ENCODE measurements at regions not wholly inside any gene's neighbourhood (a gene's known extent, or its start where the extent isn't known, plus 50 kb on each side); places are given as distances from the start of the nearest gene placed in this dataset.

GRCh38 chr15:81484086-81484955 is 110.3 kb upstream of the TMC3 start:
- Histone ChIP-seq H3K27ac (ENCODE audit: low read depth in 2 of 2, low read length in 2 of 2) (no peak overlapping the region), H3K9me3 (ENCODE audit: control insufficient read depth in 2 of 3, insufficient read depth in 1 of 3, low read length in 3 of 3) (no peaks in the 10 kb centered on the region), H3K9ac (ENCODE audit: low read length in 3 of 3) (no peak overlapping the region), H3K4me1 (ENCODE audit: control insufficient read depth in 2 of 3, insufficient read depth in 2 of 3, low read depth in 1 of 3, low read length in 3 of 3) (no peaks in the 10 kb centered on the region), H3K36me3 (ENCODE audit: control insufficient read depth in 2 of 3, insufficient read depth in 3 of 3, low read length in 3 of 3) (no peaks in the 10 kb centered on the region), H3K27me3 (ENCODE audit: control insufficient read depth, insufficient read depth, low read length) (no peaks in the 10 kb centered on the region), H3K4me3 (ENCODE audit: low read length in 3 of 3) (no peak overlapping the region)
- no peak for TF ChIP-seq CTCF (IDR thresholded peaks at IDR 0.05; ENCODE audit: borderline replicate concordance, extremely low read depth, insufficient read depth)
- FAIRE-seq (no peak), DNase-seq (peak in 2 of 5 donors; percentile 12 to 21)
- intact Hi-C loops (cut with DNase I): no loop called here

- TF ChIP-seq CTCF (IDR thresholded peaks at IDR 0.05; ENCODE audit: borderline replicate concordance, extremely low read depth, insufficient read depth): no peak
- Histone ChIP-seq H3K4me3 (ENCODE audit: low read length in 3 of 3) (no peak overlapping the region), H3K4me1 (ENCODE audit: control insufficient read depth in 2 of 3, insufficient read depth in 2 of 3, low read depth in 1 of 3, low read length in 3 of 3) (no peaks in the 10 kb centered on the region), H3K36me3 (ENCODE audit: control insufficient read depth in 2 of 3, insufficient read depth in 3 of 3, low read length in 3 of 3) (no peaks in the 10 kb centered on the region), H3K27ac (ENCODE audit: low read depth in 2 of 2, low read length in 2 of 2) (no peak overlapping the region), H3K9ac (ENCODE audit: low read length in 3 of 3) (no peak overlapping the region), H3K27me3 (ENCODE audit: control insufficient read depth, insufficient read depth, low read length) (no peaks in the 10 kb centered on the region), H3K9me3 (ENCODE audit: control insufficient read depth in 2 of 3, insufficient read depth in 1 of 3, low read length in 3 of 3) (no peaks in the 10 kb centered on the region)
- FAIRE-seq (no peak), DNase-seq (no peak)
- intact Hi-C loops (cut with DNase I): no loop called here
Measured at GRCh38 chr15:81483496-81483895, 109.5 kb upstream of the TMC3 start.

- Histone ChIP-seq H3K9me3 (ENCODE audit: control insufficient read depth in 2 of 3, insufficient read depth in 1 of 3, low read length in 3 of 3) (no peaks in the 10 kb centered on the region), H3K4me3 (ENCODE audit: low read length in 3 of 3) (no peak overlapping the region), H3K36me3 (ENCODE audit: control insufficient read depth in 2 of 3, insufficient read depth in 3 of 3, low read length in 3 of 3) (no peaks in the 10 kb centered on the region), H3K4me1 (ENCODE audit: control insufficient read depth in 2 of 3, insufficient read depth in 2 of 3, low read depth in 1 of 3, low read length in 3 of 3) (no peaks in the 10 kb centered on the region), H3K27ac (ENCODE audit: low read depth in 2 of 2, low read length in 2 of 2) (no peak overlapping the region), H3K27me3 (ENCODE audit: control insufficient read depth, insufficient read depth, low read length) (no peaks in the 10 kb centered on the region), H3K9ac (ENCODE audit: low read length in 3 of 3) (no peak overlapping the region)
- no peak for FAIRE-seq
- TF ChIP-seq CTCF (IDR thresholded peaks at IDR 0.05; ENCODE audit: borderline replicate concordance, extremely low read depth, insufficient read depth): no peak
- intact Hi-C loops (cut with DNase I): no loop called here
- no peak for DNase-seq
Measured at GRCh38 chr15:81481346-81481745, 107.3 kb upstream of the TMC3 start.

Measured in kidney (tissue), 13 donors.